Epidermal melanocyte (primary cell): ENCODE measurements at regions not wholly inside any gene's neighbourhood (a gene's known extent, or its start where the extent isn't known, plus 50 kb on each side); places are given as distances from the start of the nearest gene placed in this dataset.
"Not testable (repeated sequence)": the region's sequence is repeated elsewhere in the genome, so short reads cannot be mapped to it uniquely, and the experiment has no call there.

Experiments
- DNase-seq: peaks from one replicate; pipeline ENCODE4 v3.0.0; 2011; ENCODE audit warnings: low spot score; ENCODE audit not compliant: insufficient read length

DNA sequence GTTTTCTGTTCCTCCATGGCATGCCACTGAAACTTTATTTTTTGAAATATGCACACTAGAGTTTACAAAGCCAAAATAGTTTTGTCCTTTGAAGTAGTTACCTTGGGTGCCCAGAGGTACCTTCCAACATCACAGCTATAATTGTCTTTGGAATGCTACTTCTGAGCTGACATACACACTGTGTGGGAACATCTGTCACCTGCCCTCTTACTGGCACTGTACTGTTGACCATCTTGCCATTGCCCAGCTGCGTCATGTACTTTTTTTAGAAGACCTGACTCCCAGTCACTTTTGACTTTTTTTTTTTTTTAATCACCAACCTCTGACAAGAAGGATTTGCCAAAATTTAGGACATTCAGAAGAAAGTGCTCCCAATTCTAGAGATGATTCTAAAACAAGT is 200.5 kb upstream of the CXorf66 start:
- no peak for DNase-seq

- no peak for DNase-seq
These were observed 199.1 kb upstream of the CXorf66 start for GRCh38 chrX:140164391-140164790.

- DNase-seq: no peak
These were observed 198.2 kb upstream of the CXorf66 start for GRCh38 chrX:140163371-140164159.

DNA sequence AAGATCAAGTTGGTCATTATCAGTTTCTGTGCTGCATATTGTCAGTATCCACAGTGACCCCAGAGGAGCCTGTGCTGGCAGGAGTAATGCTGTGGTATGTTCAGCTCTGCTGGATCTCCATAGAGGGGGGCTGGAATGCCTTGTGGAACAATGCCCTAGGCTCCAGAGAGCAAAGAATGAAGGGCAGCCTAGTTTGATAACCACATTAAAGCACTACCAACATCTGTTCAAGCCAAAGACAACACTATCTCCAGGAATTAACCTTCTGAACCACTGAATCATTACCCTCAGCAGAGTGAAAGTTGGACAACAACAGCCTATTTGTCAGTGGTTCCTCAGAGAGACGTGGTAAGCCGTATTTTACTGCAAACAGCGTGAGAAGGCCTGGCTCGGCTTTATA is 192.3 kb upstream of the CXorf66 start:
- no peak for DNase-seq

DNA sequence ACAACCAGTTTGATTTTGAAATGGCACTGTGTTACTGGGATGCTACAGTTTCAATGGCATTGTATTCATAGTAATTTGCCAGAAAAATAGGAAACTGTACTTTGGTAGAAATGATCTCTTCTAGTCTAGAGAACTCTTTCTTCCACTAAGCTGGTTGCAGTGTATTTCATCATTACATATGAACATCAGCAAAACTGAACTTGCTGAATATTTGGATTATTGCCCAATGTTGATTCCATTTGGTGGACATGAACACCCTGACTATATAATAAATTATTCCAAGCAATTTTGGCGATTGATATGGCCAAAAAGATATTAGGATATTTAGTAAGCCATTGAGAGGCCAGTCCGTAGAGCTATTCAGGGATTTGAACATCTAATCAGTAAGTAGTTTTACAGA is 191.8 kb upstream of the CXorf66 start:
- DNase-seq: no peak

DNA sequence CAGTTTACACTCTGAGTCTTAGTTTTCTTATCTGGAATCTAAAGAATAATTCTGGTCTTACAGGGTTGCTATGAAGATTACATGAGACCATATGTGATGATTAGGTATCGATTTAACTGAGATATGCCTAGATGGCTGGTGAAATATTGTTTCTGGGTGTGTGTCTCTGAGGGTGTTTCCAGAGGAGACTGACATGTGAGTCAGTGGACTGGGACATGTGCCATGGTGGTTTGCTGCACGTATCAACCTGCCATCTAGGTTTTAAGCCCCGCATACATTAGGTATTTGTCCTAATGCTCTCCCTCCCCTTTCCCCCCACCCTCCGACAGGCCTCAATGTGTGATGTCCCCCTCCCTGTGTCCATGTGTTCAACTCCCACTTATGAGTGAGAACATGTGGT is 186.0 kb upstream of the CXorf66 start:
- DNase-seq: no peak

DNA sequence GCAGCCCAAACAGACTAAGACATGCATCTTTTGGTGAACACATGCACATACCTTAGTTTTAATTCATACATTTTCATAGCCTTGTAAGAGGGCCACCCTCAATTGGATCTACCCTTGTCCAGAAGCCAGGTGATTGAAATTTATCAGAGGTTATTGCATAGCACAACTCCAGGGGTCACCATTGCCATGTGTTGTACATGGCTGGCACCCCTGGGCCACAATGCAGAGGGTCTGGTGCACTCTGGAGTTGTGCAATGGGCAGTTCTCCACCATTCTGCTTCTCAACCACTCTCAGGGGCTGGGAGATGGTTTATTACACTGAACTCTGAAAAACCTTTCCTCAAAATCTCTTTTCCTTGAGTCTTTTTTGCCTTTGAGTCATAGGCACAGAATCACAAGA is 184.4 kb upstream of the CXorf66 start:
- no peak for DNase-seq

- DNase-seq: no peak
These were observed 176.2 kb upstream of the CXorf66 start for GRCh38 chrX:140141444-140142029.

GRCh38 chrX:140138492-140138891 is 173.2 kb upstream of the CXorf66 start:
- DNase-seq: not testable (repeated sequence)

GRCh38 chrX:140138065-140138464 is 172.7 kb upstream of the CXorf66 start:
- DNase-seq: not testable (repeated sequence)

DNA sequence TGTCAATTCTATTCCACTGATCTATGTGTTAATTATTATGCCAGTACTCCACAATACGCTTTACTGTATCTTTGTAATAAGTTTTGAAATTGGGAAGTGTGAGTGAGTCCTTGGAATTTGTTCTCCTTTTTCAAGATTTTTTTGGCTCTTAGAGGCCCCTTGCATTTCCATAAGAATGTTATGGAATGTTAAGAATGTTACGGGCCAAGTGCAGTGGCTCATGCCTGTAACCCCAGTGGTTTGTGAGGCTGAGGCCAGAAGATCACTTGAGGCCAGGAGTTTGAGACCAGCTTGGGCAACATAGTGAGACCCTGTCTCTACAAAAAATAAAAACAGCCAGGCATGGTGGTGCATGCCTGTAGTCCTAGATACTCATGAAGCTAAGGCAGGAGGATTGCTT is 167.6 kb upstream of the CXorf66 start:
- DNase-seq: no peak

DNA sequence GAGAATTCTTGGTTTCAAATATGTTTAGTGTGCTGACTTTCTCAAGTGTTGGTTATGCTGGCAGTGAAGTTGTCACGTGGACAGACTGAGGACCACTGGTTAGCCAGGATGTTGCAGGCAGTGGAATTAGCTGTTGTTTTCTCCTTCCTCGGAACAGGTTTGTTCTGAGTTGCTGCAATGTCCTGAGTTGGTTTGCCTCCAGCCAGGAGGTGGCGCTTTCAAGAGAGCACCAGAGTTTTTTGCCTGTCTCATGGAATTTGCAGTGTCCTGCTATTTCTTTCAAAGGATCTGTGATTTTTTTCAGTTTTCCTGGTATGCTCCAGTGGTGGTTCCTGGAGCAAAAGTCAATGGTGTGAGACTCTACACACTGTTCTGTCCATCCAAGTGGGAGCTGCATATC is 158.1 kb upstream of the CXorf66 start:
- DNase-seq: no peak

- DNase-seq: not testable (repeated sequence)
These were observed 148.7 kb upstream of the CXorf66 start for GRCh38 chrX:140114059-140114458.

DNA sequence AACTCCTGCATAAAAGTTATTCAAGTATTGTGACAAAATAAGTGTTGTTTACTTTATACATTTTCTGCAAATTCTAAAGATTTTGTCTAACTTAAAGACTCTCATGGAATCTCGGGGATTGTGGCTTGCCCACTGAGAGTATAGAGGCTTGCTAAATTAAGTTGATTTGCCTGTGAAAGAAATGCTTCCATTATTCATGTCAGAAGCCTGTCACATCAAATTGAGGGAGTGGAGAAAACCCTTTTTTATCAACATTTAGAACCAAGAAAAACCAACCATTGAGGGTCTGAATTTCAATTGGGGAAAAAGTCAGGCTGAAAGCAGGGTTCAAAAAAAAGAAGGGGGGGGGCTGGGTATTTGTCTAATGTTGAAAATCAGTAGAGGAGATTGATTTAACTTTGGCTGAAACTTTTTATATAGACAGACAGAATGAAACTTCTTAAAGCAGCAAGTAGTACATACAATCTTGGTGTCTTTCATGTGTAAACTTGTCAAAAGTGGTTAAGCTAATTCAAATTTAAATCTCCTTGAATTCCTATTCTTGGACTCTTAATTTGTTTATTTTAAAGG is 144.8 kb upstream of the CXorf66 start:
- no peak for DNase-seq

GRCh38 chrX:140104760-140105159 is 139.4 kb upstream of the CXorf66 start:
- no peak for DNase-seq

DNA sequence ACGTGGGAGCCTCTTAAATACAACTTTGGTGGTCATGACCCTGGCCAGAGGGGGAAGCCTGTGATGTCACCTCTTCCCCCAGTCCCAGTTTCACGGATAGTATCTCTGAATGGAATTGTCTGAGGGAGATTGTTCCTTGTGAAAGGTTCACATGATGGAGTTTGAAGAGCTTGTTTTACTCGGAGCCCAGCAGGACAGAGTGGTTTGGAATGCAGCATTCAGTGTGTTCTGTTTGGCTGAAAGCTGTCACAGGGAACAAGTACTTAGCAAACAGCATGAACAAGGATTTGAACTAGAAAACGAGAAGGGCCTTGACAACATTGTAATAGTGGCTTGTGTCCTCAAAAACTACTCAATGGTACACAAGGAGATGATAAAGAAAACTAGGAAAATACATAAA is 133.9 kb upstream of the CXorf66 start:
- no peak for DNase-seq

DNA sequence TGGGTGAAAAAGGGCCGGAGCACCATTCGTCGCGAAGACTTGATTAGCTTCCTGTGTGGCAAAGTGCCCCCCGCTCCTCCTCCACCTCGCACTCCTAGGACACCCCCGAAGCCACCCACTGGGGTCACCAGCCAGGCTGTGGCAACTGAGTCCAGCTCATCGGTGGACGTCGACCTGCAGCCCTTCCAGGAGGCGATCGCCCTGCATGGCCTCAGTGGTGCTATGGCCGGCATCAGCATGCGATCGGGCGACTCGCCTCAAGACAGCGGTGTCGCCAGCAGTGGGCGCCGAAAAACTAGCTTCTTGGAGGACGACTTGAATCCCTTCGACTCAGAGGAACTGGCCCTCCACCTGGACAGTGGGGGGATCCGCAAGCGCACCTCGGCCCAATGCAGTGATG is 126.8 kb upstream of the CXorf66 start:
- no peak for DNase-seq

- DNase-seq: no peak
These were observed 126.0 kb upstream of the CXorf66 start for GRCh38 chrX:140091125-140091886.

DNA sequence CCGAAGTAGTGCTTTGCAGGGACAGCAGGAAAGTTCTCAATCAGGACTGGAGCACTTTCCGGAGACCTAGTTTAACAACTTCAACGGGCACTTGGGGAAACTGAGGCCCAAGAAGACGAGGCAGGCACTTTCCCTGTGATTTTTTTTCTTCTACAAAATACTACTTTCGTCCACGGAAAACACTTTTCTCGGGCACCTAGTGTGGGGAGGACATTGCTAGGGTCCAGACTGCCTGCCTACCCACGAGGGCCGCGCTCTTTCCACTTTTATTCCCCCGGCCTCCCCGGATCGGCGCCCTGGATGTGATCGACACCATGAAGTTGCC is 125.4 kb upstream of the CXorf66 start:
- no peak for DNase-seq

- no peak for DNase-seq
These were observed 123.1 kb upstream of the CXorf66 start for GRCh38 chrX:140088438-140088837.

DNA sequence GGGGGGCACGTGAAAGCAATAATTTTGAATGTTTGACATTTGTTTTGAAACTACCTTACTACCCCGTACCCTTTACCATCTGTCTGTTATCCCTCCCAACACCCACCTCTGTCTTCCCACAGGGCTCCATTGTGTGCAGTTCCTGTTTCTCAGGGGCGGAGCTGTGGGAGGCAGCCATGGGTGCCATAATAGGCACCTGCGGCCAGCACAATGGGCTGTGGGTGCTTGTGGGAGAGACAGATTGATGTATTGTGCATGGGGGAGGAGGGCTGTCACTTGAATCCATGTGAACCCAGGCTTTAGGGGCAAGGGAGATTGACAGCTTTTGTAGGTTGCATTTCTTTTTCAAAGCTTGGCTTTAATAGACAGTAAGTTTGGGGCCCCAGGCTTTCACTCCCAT is 122.6 kb upstream of the CXorf66 start:
- DNase-seq: no peak

DNA sequence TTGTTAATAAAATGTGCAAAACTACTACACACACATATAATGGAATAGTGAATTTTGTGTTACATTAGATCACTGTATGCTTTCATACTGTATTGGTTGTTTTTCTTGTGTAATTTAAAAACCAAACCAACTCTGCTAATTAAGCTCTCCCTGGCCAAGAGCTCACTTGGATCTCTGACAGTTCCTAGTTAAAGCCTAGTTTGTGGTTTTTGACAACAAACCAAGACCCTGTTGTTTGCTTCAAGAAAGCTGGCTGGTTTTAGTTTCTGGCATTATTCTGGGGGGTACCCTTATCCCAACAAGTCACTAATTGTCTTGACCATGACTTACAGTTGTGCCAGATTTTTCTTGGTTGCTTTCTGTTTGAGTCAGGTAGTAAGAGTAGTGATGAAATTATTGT is 121.4 kb upstream of the CXorf66 start:
- no peak for DNase-seq
